ENCODE measurements at regions not wholly inside any gene's neighbourhood (a gene's known extent, or its start where the extent isn't known, plus 50 kb on each side); places are given as distances from the start of the nearest gene placed in this dataset.

GRCh38 chr13:57340878-57341277, 173.9 kb downstream of the PRR20E start:
- ATAC-seq, result no peak
- intact Hi-C loops (cut with DNase I), result no loop called here
- no peak for DNase-seq
- Histone ChIP-seq H3K9me3 (no peaks in the 10 kb centered on the region), H3K4me1 (no peaks in the 10 kb centered on the region), H3K4me3 (no peak overlapping the region), H3K27me3 (no peaks in the 10 kb centered on the region), H3K36me3 (no peaks in the 10 kb centered on the region), H3K27ac (no peak overlapping the region)
- no peak for TF ChIP-seq CTCF (IDR thresholded peaks at IDR 0.05)

GRCh38 chr13:57345526-57345925, 178.5 kb downstream of the PRR20E start:
- intact Hi-C loops (cut with DNase I), result no loop called here
- no peaks in the 10 kb centered on the region for H3K36me3 ChIP-seq
- TF ChIP-seq CTCF (IDR thresholded peaks at IDR 0.05), result no peak
- no peak overlapping the region for H3K4me3 ChIP-seq
- DNase-seq (no peak), ATAC-seq (no peak)
- H3K27ac ChIP-seq, result no peak overlapping the region
- no peaks in the 10 kb centered on the region for H3K4me1 ChIP-seq
- no peaks in the 10 kb centered on the region for H3K27me3 ChIP-seq
- H3K9me3 ChIP-seq, result no peaks in the 10 kb centered on the region

- no peak for TF ChIP-seq CTCF (IDR thresholded peaks at IDR 0.05)
- no peak overlapping the region for H3K4me3 ChIP-seq
- H3K36me3 ChIP-seq, result no peaks in the 10 kb centered on the region
- no peaks in the 10 kb centered on the region for H3K4me1 ChIP-seq
- intact Hi-C loops (cut with DNase I), result no loop called here
- ATAC-seq (no peak), DNase-seq (no peak)
- no peak overlapping the region for H3K27ac ChIP-seq
- H3K27me3 ChIP-seq, result no peaks in the 10 kb centered on the region
- H3K9me3 ChIP-seq, result no peaks in the 10 kb centered on the region
Observed at GRCh38 chr13:57346786-57347185, 179.8 kb downstream of the PRR20E start.

GRCh38 chr13:57352114-57352513, 185.1 kb downstream of the PRR20E start:
- DNase-seq (no peak), ATAC-seq (no peak)
- Histone ChIP-seq H3K27me3 (no peaks in the 10 kb centered on the region), H3K36me3 (no peaks in the 10 kb centered on the region), H3K27ac (no peak overlapping the region), H3K4me3 (no peak overlapping the region), H3K9me3 (peaks cover 0 to 2% of the 10 kb centered on the region in 2 donors), H3K4me1 (no peaks in the 10 kb centered on the region)
- intact Hi-C loops (cut with DNase I), result no loop called here
- TF ChIP-seq CTCF (IDR thresholded peaks at IDR 0.05), result no peak

- H3K27ac ChIP-seq, result no peak overlapping the region
- DNase-seq (no peak), ATAC-seq (no peak)
- H3K36me3 ChIP-seq, result no peaks in the 10 kb centered on the region
- intact Hi-C loops (cut with DNase I), result no loop called here
- H3K4me3 ChIP-seq, result no peak overlapping the region
- peaks cover 0 to 2% of the 10 kb centered on the region in 2 donors for H3K9me3 ChIP-seq
- no peak for TF ChIP-seq CTCF (IDR thresholded peaks at IDR 0.05)
- no peaks in the 10 kb centered on the region for H3K4me1 ChIP-seq
- H3K27me3 ChIP-seq, result no peaks in the 10 kb centered on the region
Observed at GRCh38 chr13:57353831-57354230, 186.8 kb downstream of the PRR20E start.

Measured in left lung (tissue), 4 donors.